HEK293T (cell line): ENCODE measurements at regions not wholly inside any gene's neighbourhood (a gene's known extent, or its start where the extent isn't known, plus 50 kb on each side); places are given as distances from the start of the nearest gene placed in this dataset.
"Not testable (repeated sequence)": the region's sequence is repeated elsewhere in the genome, so short reads cannot be mapped to it uniquely, and the experiment has no call there.

Source experiments
- FOXK2 ChIP-seq: fragments of 450-650 bp; IDR thresholded peaks from 2 replicates; pipeline ENCODE4 v1.6.1; 2016; ENCODE audit warnings: mild to moderate bottlenecking
- FOXM1 ChIP-seq: fragments of 450-650 bp; IDR thresholded peaks from 2 replicates; pipeline ENCODE4 v1.6.1; 2017; ENCODE audit warnings: mild to moderate bottlenecking, borderline replicate concordance
- NFRKB ChIP-seq: fragments of 450-650 bp; IDR thresholded peaks from 2 replicates; pipeline ENCODE4 v1.6.1; 2016; ENCODE audit warnings: mild to moderate bottlenecking, moderate library complexity
- SUZ12 ChIP-seq: fragments of 450-650 bp; IDR thresholded peaks from 2 replicates; pipeline ENCODE4 v1.6.1; 2016; ENCODE audit warnings: mild to moderate bottlenecking

DNA sequence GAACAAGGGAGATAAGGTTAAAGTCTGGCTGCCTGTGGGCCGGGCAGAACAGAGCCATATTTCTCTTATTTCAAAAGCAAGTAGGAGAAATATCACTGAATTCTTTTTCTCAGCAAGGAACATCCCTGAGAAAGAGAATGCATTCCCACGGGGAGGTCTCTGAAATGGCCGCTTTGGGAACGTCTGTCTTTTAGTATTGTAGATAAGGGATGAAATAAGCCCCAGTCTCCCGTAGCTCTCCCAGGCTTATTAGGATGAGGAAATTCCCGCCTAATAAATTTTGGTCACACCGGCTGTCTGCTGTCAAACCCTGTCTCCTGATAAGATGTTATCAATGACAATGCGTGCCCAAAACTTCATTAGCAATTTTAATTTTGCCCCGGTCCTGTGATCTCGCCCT, 1353.3 kb downstream of the PLA2G4A start:
- TF ChIP-seq NFRKB, FOXM1, FOXK2, SUZ12: not testable (repeated sequence)
